H9 (cell line): ENCODE measurements at regions not wholly inside any gene's neighbourhood (a gene's known extent, or its start where the extent isn't known, plus 50 kb on each side); places are given as distances from the start of the nearest gene placed in this dataset.
A peak's percentile ranks its signal among the peaks of the same experiment; 100 is the strongest.

Experiments used
- DNase-seq: peaks from one replicate; pipeline ENCODE4 v3.0.0-alpha.2; 2017
- H2AFZ ChIP-seq: one replicate; pipeline ENCODE4 v1.6.1; 2013; ENCODE audit warnings: mild to moderate bottlenecking, low read length, control low read depth, moderate library complexity
- H2AK5ac ChIP-seq: 2 replicates; pipeline ENCODE4 v1.6.1; 2013; ENCODE audit warnings: low read length, control low read depth, mixed read lengths; ENCODE audit not compliant: insufficient read length
- H2BK120ac ChIP-seq: one replicate; pipeline ENCODE4 v1.6.1; 2013; ENCODE audit warnings: low read depth, mild to moderate bottlenecking, low read length, control low read depth, inconsistent platforms; ENCODE audit not compliant: poor library complexity, severe bottlenecking
- H2BK12ac ChIP-seq: 2 replicates; pipeline ENCODE4 v1.6.1; 2013; ENCODE audit warnings: low read length, control low read depth, mixed read lengths, low read depth; ENCODE audit not compliant: insufficient read length
- H2BK15ac ChIP-seq: 2 replicates; pipeline ENCODE4 v1.6.1; 2013; ENCODE audit warnings: low read depth, low read length, control low read depth
- H2BK20ac ChIP-seq: one replicate; pipeline ENCODE4 v1.6.1; 2013; ENCODE audit warnings: low read depth, mild to moderate bottlenecking, low read length, control low read depth, inconsistent platforms; ENCODE audit not compliant: poor library complexity, severe bottlenecking
- H2BK5ac ChIP-seq: 2 replicates; pipeline ENCODE4 v1.6.1; 2013; ENCODE audit warnings: low read length, control low read depth, mixed read lengths; ENCODE audit not compliant: insufficient read length
- H3K14ac ChIP-seq: 2 replicates; pipeline ENCODE4 v1.6.1; 2013; ENCODE audit warnings: low read length, control low read depth; ENCODE audit not compliant: insufficient read depth
- H3K18ac ChIP-seq: 2 replicates; pipeline ENCODE4 v1.6.1; 2013; ENCODE audit warnings: low read depth, mild to moderate bottlenecking, mixed read lengths, low read length, control low read depth; ENCODE audit not compliant: insufficient read length
- H3K23ac ChIP-seq: 2 replicates; pipeline ENCODE4 v1.6.1; 2013; ENCODE audit warnings: low read length, control low read depth, mixed read lengths, low read depth; ENCODE audit not compliant: insufficient read length
- H3K23me2 ChIP-seq: 2 replicates; pipeline ENCODE4 v1.6.1; 2013; ENCODE audit warnings: low read depth, mild to moderate bottlenecking, mixed read lengths, low read length, control low read depth; ENCODE audit not compliant: insufficient read length, poor library complexity, severe bottlenecking
- H3K27ac ChIP-seq: 2 replicates; pipeline ENCODE4 v1.5.1; 2013; ENCODE audit warnings: low read length, control low read depth, mixed read lengths, low read depth; ENCODE audit not compliant: insufficient read length
- H3K27me3 ChIP-seq: 2 replicates; pipeline ENCODE4 v1.6.1; 2013; ENCODE audit warnings: low read length, control low read depth, inconsistent platforms; ENCODE audit not compliant: insufficient read depth
- H3K4ac ChIP-seq: 2 replicates; pipeline ENCODE4 v1.6.1; 2013; ENCODE audit warnings: low read depth, mild to moderate bottlenecking, control low read depth, inconsistent platforms, low read length, moderate library complexity
- H3K4me1 ChIP-seq: 2 replicates; pipeline ENCODE4 v1.6.1; 2013; ENCODE audit warnings: low read length, control low read depth, inconsistent platforms; ENCODE audit not compliant: insufficient read depth
- H3K4me2 ChIP-seq: 2 replicates; pipeline ENCODE4 v1.6.1; 2013; ENCODE audit warnings: low read length, control low read depth, mixed read lengths; ENCODE audit not compliant: insufficient read length, insufficient read depth
- H3K56ac ChIP-seq: 2 replicates; pipeline ENCODE4 v1.6.1; 2013; ENCODE audit warnings: low read depth, mild to moderate bottlenecking, mixed read lengths, low read length, control low read depth; ENCODE audit not compliant: insufficient read length
- H3K79me1 ChIP-seq: 2 replicates; pipeline ENCODE4 v1.6.1; 2013; ENCODE audit warnings: low read depth, mild to moderate bottlenecking, moderate library complexity, low read length, control low read depth, inconsistent platforms; ENCODE audit not compliant: insufficient read depth, poor library complexity, severe bottlenecking
- H3K79me2 ChIP-seq: 2 replicates; pipeline ENCODE4 v1.6.1; 2013; ENCODE audit warnings: low read length, control low read depth, inconsistent platforms; ENCODE audit not compliant: insufficient read depth
- H3K9ac ChIP-seq: 2 replicates; pipeline ENCODE4 v1.6.1; 2013; ENCODE audit warnings: low read length, control low read depth, mixed read lengths; ENCODE audit not compliant: insufficient read length; ENCODE audit errors: extremely low read depth
- H3K9me3 ChIP-seq: one replicate; pipeline ENCODE4 v1.6.1; 2013; ENCODE audit warnings: low read depth, low read length, inconsistent platforms; ENCODE audit not compliant: control insufficient read depth
- H3T11ph ChIP-seq: one replicate; pipeline ENCODE4 v1.6.1; 2013; ENCODE audit warnings: mild to moderate bottlenecking, low read length, control low read depth, inconsistent platforms
- H4K20me1 ChIP-seq: one replicate; pipeline ENCODE4 v1.6.1; 2013; ENCODE audit not compliant: control insufficient read depth, insufficient read length, insufficient read depth
- H4K5ac ChIP-seq: 2 replicates; pipeline ENCODE4 v1.6.1; 2013; ENCODE audit warnings: low read depth, mild to moderate bottlenecking, mixed read lengths, low read length, control low read depth; ENCODE audit not compliant: insufficient read length
- H4K8ac ChIP-seq: replicated peaks from 2 replicates; pipeline ENCODE4 v1.6.1; 2013; ENCODE audit warnings: low read length, control low read depth, mixed read lengths, low read depth; ENCODE audit not compliant: insufficient read length
- H4K91ac ChIP-seq: 2 replicates; pipeline ENCODE4 v1.6.1; 2013; ENCODE audit warnings: low read depth, mild to moderate bottlenecking, moderate library complexity, mixed read lengths, low read length, control low read depth; ENCODE audit not compliant: insufficient read length
- H3K27ac Mint-ChIP-seq, 3 experiments: 2 replicates in 2 of 3; 3 replicates in 1 of 3; pipeline ENCODE4 v1.8.0; 2020 to 2021; ENCODE audit warnings: mixed read lengths in 3 of 3, mild to moderate bottlenecking in 1 of 3, moderate library complexity in 1 of 3
- H3K27me3 Mint-ChIP-seq: 2 replicates; pipeline ENCODE4 v1.8.0; 2021; ENCODE audit warnings: low read depth, mild to moderate bottlenecking, moderate library complexity, mixed read lengths
- H3K36me3 Mint-ChIP-seq, 3 experiments: 2 replicates in 2 of 3; 3 replicates in 1 of 3; pipeline ENCODE4 v1.8.0; 2020 to 2021; ENCODE audit warnings: low read depth in 3 of 3, mixed read lengths in 3 of 3; ENCODE audit not compliant: insufficient read depth in 1 of 3
- H3K4me1 Mint-ChIP-seq, 2 experiments: 2 replicates each; pipeline ENCODE4 v1.8.0; 2020; ENCODE audit warnings: mixed read lengths in 2 of 2
- H3K4me3 Mint-ChIP-seq, 2 experiments: 2 replicates in 1 of 2; 3 replicates in 1 of 2; pipeline ENCODE4 v1.8.0; 2020 to 2021; ENCODE audit warnings: mild to moderate bottlenecking in 2 of 2, mixed read lengths in 2 of 2, moderate library complexity in 1 of 2
- H3K9me3 Mint-ChIP-seq, 2 experiments: 2 replicates in 1 of 2; 3 replicates in 1 of 2; pipeline ENCODE4 v1.8.0; 2020; ENCODE audit warnings: mild to moderate bottlenecking in 2 of 2, mixed read lengths in 2 of 2, moderate library complexity in 1 of 2
- WGBS: extraction: QIAGEN DNeasy Blood & Tissue Kit; methylation state at CpG from one replicate; pipeline ENCODE4 v1.1.7; 2013; ENCODE audit warnings: missing lambda C conversion rate, low lambda C conversion rate, mixed read lengths; ENCODE audit not compliant: insufficient read length; ENCODE audit errors: extremely low coverage; 5-methylcytosine and 5-hydroxymethylcytosine counted together
- TF ChIP-seq, protein P1 (sequence below): fragments of 200-600 bp; sonication (generic); conservative IDR thresholded peaks from 3 replicates; pipeline ENCODE4 v1.8.0; 2021; ENCODE audit warnings: antibody characterized with exemption, mild to moderate bottlenecking

DNA sequence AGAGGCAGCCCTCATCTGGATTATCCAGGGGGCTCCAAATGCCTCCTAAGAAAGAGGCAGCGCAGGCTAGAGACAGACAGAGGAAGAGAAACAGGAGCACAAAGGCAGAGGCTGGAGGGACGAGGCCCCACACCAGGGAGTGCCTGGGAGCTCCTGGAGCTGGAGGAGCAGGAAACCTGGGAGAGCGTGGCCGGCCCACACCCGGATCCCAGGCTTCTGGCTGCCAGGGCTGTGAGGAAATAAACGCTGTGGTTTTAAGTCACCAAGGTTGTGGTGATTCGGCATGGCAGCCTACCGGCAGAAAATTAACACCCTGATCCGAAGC, 165.5 kb downstream of the OLFM1 start:
- no peak overlapping the region for H3K4me2 ChIP-seq
- no peak overlapping the region for H3K23ac ChIP-seq
- H3T11ph ChIP-seq: no peak overlapping the region
- H3K14ac ChIP-seq: peak overlapping the region; percentile 64; the same call in 1 of the 2 replicates
- no peak overlapping the region for H2AK5ac ChIP-seq
- H2BK12ac ChIP-seq: no peak overlapping the region
- no peak overlapping the region for H3K56ac ChIP-seq
- Mint-ChIP-seq H3K27ac (peak overlapping the region in 1 of 3 experiments; percentile 85; a peak in 2 of 7 replicates), H3K36me3 (no peaks in the 10 kb centered on the region), H3K9me3 (no peaks in the 10 kb centered on the region; a peak in 1 of 5 replicates), H3K4me3 (no peak overlapping the region), H3K4me1 (peaks cover 17 to 34% of the 10 kb centered on the region in 2 experiments), H3K27me3 (peaks cover 8% of the 10 kb centered on the region)
- H4K5ac ChIP-seq: no peak overlapping the region
- H3K27ac ChIP-seq: no peak overlapping the region
- no peak overlapping the region for H2BK5ac ChIP-seq
- H3K9ac ChIP-seq: no peak overlapping the region
- no peaks in the 10 kb centered on the region for H3K9me3 ChIP-seq
- no peak overlapping the region for H4K8ac ChIP-seq
- no peaks in the 10 kb centered on the region; the same call in 1 of the 2 replicates for H3K4me1 ChIP-seq
- H2BK15ac ChIP-seq: no peak overlapping the region; the same call in 1 of the 2 replicates
- peak overlapping the region; percentile 47 for H3K18ac ChIP-seq
- no peak overlapping the region for H2BK20ac ChIP-seq
- no peaks in the 10 kb centered on the region for H3K27me3 ChIP-seq
- no peaks in the 10 kb centered on the region for H4K20me1 ChIP-seq
- H2BK120ac ChIP-seq: no peak overlapping the region
- H3K23me2 ChIP-seq: no peaks in the 10 kb centered on the region
- no CpG with 5 or more reads among the region's 9 CpGs for WGBS
- no peaks in the 10 kb centered on the region for H3K79me2 ChIP-seq
- no peak overlapping the region for H3K4ac ChIP-seq
- TF ChIP-seq, protein P1, sequence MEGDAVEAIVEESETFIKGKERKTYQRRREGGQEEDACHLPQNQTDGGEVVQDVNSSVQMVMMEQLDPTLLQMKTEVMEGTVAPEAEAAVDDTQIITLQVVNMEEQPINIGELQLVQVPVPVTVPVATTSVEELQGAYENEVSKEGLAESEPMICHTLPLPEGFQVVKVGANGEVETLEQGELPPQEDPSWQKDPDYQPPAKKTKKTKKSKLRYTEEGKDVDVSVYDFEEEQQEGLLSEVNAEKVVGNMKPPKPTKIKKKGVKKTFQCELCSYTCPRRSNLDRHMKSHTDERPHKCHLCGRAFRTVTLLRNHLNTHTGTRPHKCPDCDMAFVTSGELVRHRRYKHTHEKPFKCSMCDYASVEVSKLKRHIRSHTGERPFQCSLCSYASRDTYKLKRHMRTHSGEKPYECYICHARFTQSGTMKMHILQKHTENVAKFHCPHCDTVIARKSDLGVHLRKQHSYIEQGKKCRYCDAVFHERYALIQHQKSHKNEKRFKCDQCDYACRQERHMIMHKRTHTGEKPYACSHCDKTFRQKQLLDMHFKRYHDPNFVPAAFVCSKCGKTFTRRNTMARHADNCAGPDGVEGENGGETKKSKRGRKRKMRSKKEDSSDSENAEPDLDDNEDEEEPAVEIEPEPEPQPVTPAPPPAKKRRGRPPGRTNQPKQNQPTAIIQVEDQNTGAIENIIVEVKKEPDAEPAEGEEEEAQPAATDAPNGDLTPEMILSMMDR: no peak
- no peaks in the 10 kb centered on the region for H3K79me1 ChIP-seq
- no peak overlapping the region for H4K91ac ChIP-seq
- no peak for DNase-seq
- no peak overlapping the region for H2AFZ ChIP-seq
